ENCODE measurements at regions not wholly inside any gene's neighbourhood (a gene's known extent, or its start where the extent isn't known, plus 50 kb on each side); places are given as distances from the start of the nearest gene placed in this dataset.

DNA sequence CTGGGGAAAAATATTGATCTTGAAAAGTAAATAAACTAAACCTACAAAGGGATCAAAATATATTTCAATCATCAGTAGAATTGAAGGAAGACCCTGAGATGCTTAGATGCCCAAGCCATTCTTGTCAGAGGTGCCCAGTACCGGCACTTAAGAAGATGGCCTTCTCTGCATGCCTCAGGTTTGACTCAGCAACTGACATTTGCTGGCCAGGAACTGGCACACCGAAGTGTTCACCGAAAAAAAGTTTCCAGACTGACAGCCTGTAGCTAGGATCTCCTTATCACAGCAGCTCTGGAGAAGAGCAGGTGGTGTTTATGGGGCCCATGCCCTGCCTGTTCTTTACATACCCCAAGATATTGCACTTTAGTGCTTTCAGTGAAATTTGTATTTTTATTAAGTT is 203.2 kb downstream of the MOXD1 start:
- Histone ChIP-seq H3K4me2 (replicated peaks; ENCODE audit: low read depth, low read length, poor library complexity, severe bottlenecking) (no peak overlapping the region), H2AFZ (ENCODE audit: insufficient read depth, low read depth, low read length, poor library complexity, severe bottlenecking) (no peak overlapping the region), H3K9me3 (ENCODE audit: control extremely low read depth in 1 of 3, control insufficient read depth in 2 of 3, insufficient read depth in 1 of 3, low read length in 2 of 3) (peaks cover 0 to 6% (median 0%) of the 10 kb centered on the region in 3 donors), H3K36me3 (replicated peaks in 1 of 2; ENCODE audit: control extremely low read depth in 1 of 2, control insufficient read depth in 1 of 2, extremely low read depth in 1 of 2, insufficient read depth in 2 of 2, low read length in 1 of 2) (no peaks in the 10 kb centered on the region), H3K79me2 (ENCODE audit: control insufficient read depth, insufficient read depth, low read length) (no peaks in the 10 kb centered on the region), H3K27me3 (replicated peaks in 1 of 4; ENCODE audit: control extremely low read depth in 1 of 4, control insufficient read depth in 3 of 4, insufficient read depth in 4 of 4, low read length in 3 of 4) (no peaks in the 10 kb centered on the region), H4K20me1 (ENCODE audit: control insufficient read depth, insufficient read depth, low read length, poor library complexity, severe bottlenecking) (no peaks in the 10 kb centered on the region), H3K27ac (ENCODE audit: low read length in 2 of 2) (no peak overlapping the region), H3K4me1 (ENCODE audit: control insufficient read depth in 2 of 2, insufficient read depth in 2 of 2, low read length in 2 of 2) (no peaks in the 10 kb centered on the region), H3K4me3 (ENCODE audit: control extremely low read depth in 1 of 5, extremely low read depth in 1 of 5, insufficient read depth in 1 of 5, low read depth in 2 of 5, low read length in 4 of 5) (no peak overlapping the region), H3K9ac (ENCODE audit: low read length) (no peak overlapping the region)
- ATAC-seq (ENCODE audit: low read depth), result no peak
- Mint-ChIP-seq H3K27me3 (no peaks in the 10 kb centered on the region), H3K4me1 (no peaks in the 10 kb centered on the region), H3K27ac (no peak overlapping the region), H3K9me3 (ENCODE audit: insufficient read depth) (no peaks in the 10 kb centered on the region), H3K4me3 (no peak overlapping the region)
- ChIA-PET CTCF (no interaction called here), POLR2A (no interaction called here)
- TF ChIP-seq, protein P1, sequence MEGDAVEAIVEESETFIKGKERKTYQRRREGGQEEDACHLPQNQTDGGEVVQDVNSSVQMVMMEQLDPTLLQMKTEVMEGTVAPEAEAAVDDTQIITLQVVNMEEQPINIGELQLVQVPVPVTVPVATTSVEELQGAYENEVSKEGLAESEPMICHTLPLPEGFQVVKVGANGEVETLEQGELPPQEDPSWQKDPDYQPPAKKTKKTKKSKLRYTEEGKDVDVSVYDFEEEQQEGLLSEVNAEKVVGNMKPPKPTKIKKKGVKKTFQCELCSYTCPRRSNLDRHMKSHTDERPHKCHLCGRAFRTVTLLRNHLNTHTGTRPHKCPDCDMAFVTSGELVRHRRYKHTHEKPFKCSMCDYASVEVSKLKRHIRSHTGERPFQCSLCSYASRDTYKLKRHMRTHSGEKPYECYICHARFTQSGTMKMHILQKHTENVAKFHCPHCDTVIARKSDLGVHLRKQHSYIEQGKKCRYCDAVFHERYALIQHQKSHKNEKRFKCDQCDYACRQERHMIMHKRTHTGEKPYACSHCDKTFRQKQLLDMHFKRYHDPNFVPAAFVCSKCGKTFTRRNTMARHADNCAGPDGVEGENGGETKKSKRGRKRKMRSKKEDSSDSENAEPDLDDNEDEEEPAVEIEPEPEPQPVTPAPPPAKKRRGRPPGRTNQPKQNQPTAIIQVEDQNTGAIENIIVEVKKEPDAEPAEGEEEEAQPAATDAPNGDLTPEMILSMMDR (IDR thresholded peaks at IDR 0.05), result no peak
- no peak for TF ChIP-seq EZH2 (IDR thresholded peaks at IDR 0.05; ENCODE audit: borderline replicate concordance, insufficient read depth, low read depth, low read length, poor library complexity, severe bottlenecking)
- intact Hi-C loops (cut with micrococcal nuclease), result no loop called here
- WGBS (ENCODE audit: insufficient coverage), result 100% methylated on average over 3 of the region's 3 CpGs
- no peak for DNase-seq

DNA sequence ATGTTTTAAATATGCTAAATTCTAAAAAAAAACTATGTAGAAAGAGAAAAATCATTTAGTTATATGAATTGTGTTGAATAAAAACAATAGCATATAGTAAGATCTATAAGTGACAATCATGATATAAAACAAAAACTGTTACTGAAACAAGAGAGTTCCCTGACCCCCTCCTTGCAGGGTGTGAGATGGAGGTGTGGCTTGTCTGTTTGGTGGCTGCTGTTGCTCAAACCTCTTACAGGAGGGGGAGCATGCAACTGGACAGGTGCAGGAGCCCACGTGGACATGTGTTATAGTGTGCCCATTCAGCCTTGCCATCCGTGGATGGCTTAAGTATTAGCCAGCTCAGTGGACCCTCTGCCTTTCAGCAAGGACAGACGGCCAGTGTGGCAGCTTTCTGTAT is 206.7 kb downstream of the MOXD1 start:
- ATAC-seq (ENCODE audit: low read depth) (no peak), DNase-seq (no peak)
- no peaks in the 10 kb centered on the region for H3K4me1 ChIP-seq (ENCODE audit: control insufficient read depth in 2 of 2, insufficient read depth in 2 of 2, low read length in 2 of 2)
- H3K36me3 ChIP-seq (replicated peaks in 1 of 2; ENCODE audit: control extremely low read depth in 1 of 2, control insufficient read depth in 1 of 2, extremely low read depth in 1 of 2, insufficient read depth in 2 of 2, low read length in 1 of 2), result no peaks in the 10 kb centered on the region
- ChIA-PET CTCF (interaction anchor here (1.1 kb wide), 1 partner anchor 23 kb away, joined by 3 read pairs; no protein-coding TSS in a partner anchor), POLR2A (no interaction called here)
- H4K20me1 ChIP-seq (ENCODE audit: control insufficient read depth, insufficient read depth, low read length, poor library complexity, severe bottlenecking), result no peaks in the 10 kb centered on the region
- WGBS (ENCODE audit: insufficient coverage), result 75% methylated on average over 3 of the region's 3 CpGs
- peaks cover 0 to 6% (median 0%) of the 10 kb centered on the region in 3 donors for H3K9me3 ChIP-seq (ENCODE audit: control extremely low read depth in 1 of 3, control insufficient read depth in 2 of 3, insufficient read depth in 1 of 3, low read length in 2 of 3)
- H3K27ac ChIP-seq (ENCODE audit: low read length in 2 of 2), result no peak overlapping the region
- no peak overlapping the region for H3K4me2 ChIP-seq (replicated peaks; ENCODE audit: low read depth, low read length, poor library complexity, severe bottlenecking)
- TF ChIP-seq, protein P1 (IDR thresholded peaks at IDR 0.05), result no peak
- TF ChIP-seq EZH2 (IDR thresholded peaks at IDR 0.05; ENCODE audit: borderline replicate concordance, insufficient read depth, low read depth, low read length, poor library complexity, severe bottlenecking), result no peak
- no peak overlapping the region for H3K27ac Mint-ChIP-seq
- no peak overlapping the region for H3K4me3 ChIP-seq (ENCODE audit: control extremely low read depth in 1 of 5, extremely low read depth in 1 of 5, insufficient read depth in 1 of 5, low read depth in 2 of 5, low read length in 4 of 5)
- H3K4me3 Mint-ChIP-seq, result no peak overlapping the region
- no peak overlapping the region for H3K9ac ChIP-seq (ENCODE audit: low read length)
- intact Hi-C loops (cut with micrococcal nuclease), result no loop called here
- no peaks in the 10 kb centered on the region for H3K27me3 Mint-ChIP-seq
- no peaks in the 10 kb centered on the region for H3K9me3 Mint-ChIP-seq (ENCODE audit: insufficient read depth)
- H3K4me1 Mint-ChIP-seq, result peaks cover 2% of the 10 kb centered on the region
- no peak overlapping the region for H2AFZ ChIP-seq (ENCODE audit: insufficient read depth, low read depth, low read length, poor library complexity, severe bottlenecking)
- H3K27me3 ChIP-seq (replicated peaks in 1 of 4; ENCODE audit: control extremely low read depth in 1 of 4, control insufficient read depth in 3 of 4, insufficient read depth in 4 of 4, low read length in 3 of 4), result no peaks in the 10 kb centered on the region
- no peaks in the 10 kb centered on the region for H3K79me2 ChIP-seq (ENCODE audit: control insufficient read depth, insufficient read depth, low read length)

Data from B cell (primary cell).